H9 (cell line): ENCODE measurements at regions not wholly inside any gene's neighbourhood (a gene's known extent, or its start where the extent isn't known, plus 50 kb on each side); places are given as distances from the start of the nearest gene placed in this dataset.

Experiments used
- DNase-seq: peaks from one replicate; pipeline ENCODE4 v3.0.0-alpha.2; 2017
- H2AFZ ChIP-seq: one replicate; pipeline ENCODE4 v1.6.1; 2013; ENCODE audit warnings: mild to moderate bottlenecking, low read length, control low read depth, moderate library complexity
- H2AK5ac ChIP-seq: 2 replicates; pipeline ENCODE4 v1.6.1; 2013; ENCODE audit warnings: low read length, control low read depth, mixed read lengths; ENCODE audit not compliant: insufficient read length
- H2BK120ac ChIP-seq: one replicate; pipeline ENCODE4 v1.6.1; 2013; ENCODE audit warnings: low read depth, mild to moderate bottlenecking, low read length, control low read depth, inconsistent platforms; ENCODE audit not compliant: poor library complexity, severe bottlenecking
- H2BK12ac ChIP-seq: 2 replicates; pipeline ENCODE4 v1.6.1; 2013; ENCODE audit warnings: low read length, control low read depth, mixed read lengths, low read depth; ENCODE audit not compliant: insufficient read length
- H2BK15ac ChIP-seq: 2 replicates; pipeline ENCODE4 v1.6.1; 2013; ENCODE audit warnings: low read depth, low read length, control low read depth
- H2BK20ac ChIP-seq: one replicate; pipeline ENCODE4 v1.6.1; 2013; ENCODE audit warnings: low read depth, mild to moderate bottlenecking, low read length, control low read depth, inconsistent platforms; ENCODE audit not compliant: poor library complexity, severe bottlenecking
- H2BK5ac ChIP-seq: 2 replicates; pipeline ENCODE4 v1.6.1; 2013; ENCODE audit warnings: low read length, control low read depth, mixed read lengths; ENCODE audit not compliant: insufficient read length
- H3K14ac ChIP-seq: 2 replicates; pipeline ENCODE4 v1.6.1; 2013; ENCODE audit warnings: low read length, control low read depth; ENCODE audit not compliant: insufficient read depth
- H3K18ac ChIP-seq: 2 replicates; pipeline ENCODE4 v1.6.1; 2013; ENCODE audit warnings: low read depth, mild to moderate bottlenecking, mixed read lengths, low read length, control low read depth; ENCODE audit not compliant: insufficient read length
- H3K23ac ChIP-seq: 2 replicates; pipeline ENCODE4 v1.6.1; 2013; ENCODE audit warnings: low read length, control low read depth, mixed read lengths, low read depth; ENCODE audit not compliant: insufficient read length
- H3K23me2 ChIP-seq: 2 replicates; pipeline ENCODE4 v1.6.1; 2013; ENCODE audit warnings: low read depth, mild to moderate bottlenecking, mixed read lengths, low read length, control low read depth; ENCODE audit not compliant: insufficient read length, poor library complexity, severe bottlenecking
- H3K27ac ChIP-seq: 2 replicates; pipeline ENCODE4 v1.5.1; 2013; ENCODE audit warnings: low read length, control low read depth, mixed read lengths, low read depth; ENCODE audit not compliant: insufficient read length
- H3K27me3 ChIP-seq: 2 replicates; pipeline ENCODE4 v1.6.1; 2013; ENCODE audit warnings: low read length, control low read depth, inconsistent platforms; ENCODE audit not compliant: insufficient read depth
- H3K4ac ChIP-seq: 2 replicates; pipeline ENCODE4 v1.6.1; 2013; ENCODE audit warnings: low read depth, mild to moderate bottlenecking, control low read depth, inconsistent platforms, low read length, moderate library complexity
- H3K4me1 ChIP-seq: 2 replicates; pipeline ENCODE4 v1.6.1; 2013; ENCODE audit warnings: low read length, control low read depth, inconsistent platforms; ENCODE audit not compliant: insufficient read depth
- H3K4me2 ChIP-seq: 2 replicates; pipeline ENCODE4 v1.6.1; 2013; ENCODE audit warnings: low read length, control low read depth, mixed read lengths; ENCODE audit not compliant: insufficient read length, insufficient read depth
- H3K56ac ChIP-seq: 2 replicates; pipeline ENCODE4 v1.6.1; 2013; ENCODE audit warnings: low read depth, mild to moderate bottlenecking, mixed read lengths, low read length, control low read depth; ENCODE audit not compliant: insufficient read length
- H3K79me1 ChIP-seq: 2 replicates; pipeline ENCODE4 v1.6.1; 2013; ENCODE audit warnings: low read depth, mild to moderate bottlenecking, moderate library complexity, low read length, control low read depth, inconsistent platforms; ENCODE audit not compliant: insufficient read depth, poor library complexity, severe bottlenecking
- H3K79me2 ChIP-seq: 2 replicates; pipeline ENCODE4 v1.6.1; 2013; ENCODE audit warnings: low read length, control low read depth, inconsistent platforms; ENCODE audit not compliant: insufficient read depth
- H3K9ac ChIP-seq: 2 replicates; pipeline ENCODE4 v1.6.1; 2013; ENCODE audit warnings: low read length, control low read depth, mixed read lengths; ENCODE audit not compliant: insufficient read length; ENCODE audit errors: extremely low read depth
- H3K9me3 ChIP-seq: one replicate; pipeline ENCODE4 v1.6.1; 2013; ENCODE audit warnings: low read depth, low read length, inconsistent platforms; ENCODE audit not compliant: control insufficient read depth
- H3T11ph ChIP-seq: one replicate; pipeline ENCODE4 v1.6.1; 2013; ENCODE audit warnings: mild to moderate bottlenecking, low read length, control low read depth, inconsistent platforms
- H4K20me1 ChIP-seq: one replicate; pipeline ENCODE4 v1.6.1; 2013; ENCODE audit not compliant: control insufficient read depth, insufficient read length, insufficient read depth
- H4K5ac ChIP-seq: 2 replicates; pipeline ENCODE4 v1.6.1; 2013; ENCODE audit warnings: low read depth, mild to moderate bottlenecking, mixed read lengths, low read length, control low read depth; ENCODE audit not compliant: insufficient read length
- H4K8ac ChIP-seq: replicated peaks from 2 replicates; pipeline ENCODE4 v1.6.1; 2013; ENCODE audit warnings: low read length, control low read depth, mixed read lengths, low read depth; ENCODE audit not compliant: insufficient read length
- H4K91ac ChIP-seq: 2 replicates; pipeline ENCODE4 v1.6.1; 2013; ENCODE audit warnings: low read depth, mild to moderate bottlenecking, moderate library complexity, mixed read lengths, low read length, control low read depth; ENCODE audit not compliant: insufficient read length
- H3K27ac Mint-ChIP-seq, 3 experiments: 2 replicates in 2 of 3; 3 replicates in 1 of 3; pipeline ENCODE4 v1.8.0; 2020 to 2021; ENCODE audit warnings: mixed read lengths in 3 of 3, mild to moderate bottlenecking in 1 of 3, moderate library complexity in 1 of 3
- H3K27me3 Mint-ChIP-seq: 2 replicates; pipeline ENCODE4 v1.8.0; 2021; ENCODE audit warnings: low read depth, mild to moderate bottlenecking, moderate library complexity, mixed read lengths
- H3K36me3 Mint-ChIP-seq, 3 experiments: 2 replicates in 2 of 3; 3 replicates in 1 of 3; pipeline ENCODE4 v1.8.0; 2020 to 2021; ENCODE audit warnings: low read depth in 3 of 3, mixed read lengths in 3 of 3; ENCODE audit not compliant: insufficient read depth in 1 of 3
- H3K4me1 Mint-ChIP-seq, 2 experiments: 2 replicates each; pipeline ENCODE4 v1.8.0; 2020; ENCODE audit warnings: mixed read lengths in 2 of 2
- H3K4me3 Mint-ChIP-seq, 2 experiments: 2 replicates in 1 of 2; 3 replicates in 1 of 2; pipeline ENCODE4 v1.8.0; 2020 to 2021; ENCODE audit warnings: mild to moderate bottlenecking in 2 of 2, mixed read lengths in 2 of 2, moderate library complexity in 1 of 2
- H3K9me3 Mint-ChIP-seq, 2 experiments: 2 replicates in 1 of 2; 3 replicates in 1 of 2; pipeline ENCODE4 v1.8.0; 2020; ENCODE audit warnings: mild to moderate bottlenecking in 2 of 2, mixed read lengths in 2 of 2, moderate library complexity in 1 of 2
- WGBS: extraction: QIAGEN DNeasy Blood & Tissue Kit; methylation state at CpG from one replicate; pipeline ENCODE4 v1.1.7; 2013; ENCODE audit warnings: missing lambda C conversion rate, low lambda C conversion rate, mixed read lengths; ENCODE audit not compliant: insufficient read length; ENCODE audit errors: extremely low coverage; 5-methylcytosine and 5-hydroxymethylcytosine counted together
- TF ChIP-seq, protein P1 (sequence below): fragments of 200-600 bp; sonication (generic); conservative IDR thresholded peaks from 3 replicates; pipeline ENCODE4 v1.8.0; 2021; ENCODE audit warnings: antibody characterized with exemption, mild to moderate bottlenecking

DNA sequence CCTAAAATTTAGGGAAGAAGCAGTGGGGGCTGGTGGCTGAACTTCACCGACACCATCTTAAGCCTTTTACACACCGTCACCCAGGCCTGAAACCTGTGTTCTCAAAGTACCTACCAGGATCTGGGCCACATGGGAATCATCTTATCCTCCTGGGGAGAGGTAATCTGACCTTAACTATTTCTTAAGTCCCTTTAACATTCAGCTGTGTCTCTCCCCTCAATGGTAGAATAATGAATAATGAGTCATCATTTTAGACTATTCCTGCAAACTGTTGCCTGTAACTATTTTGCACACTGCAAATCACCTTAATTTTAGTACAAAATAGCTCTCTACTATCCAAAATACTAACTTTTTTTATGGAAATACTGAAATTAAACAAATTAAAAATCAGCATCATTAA lies 149.4 kb upstream of the KLF7 start:
- H3K79me2 ChIP-seq = no peaks in the 10 kb centered on the region
- H3K56ac ChIP-seq = no peak overlapping the region
- no peak overlapping the region for H3K27ac ChIP-seq
- no peak overlapping the region for H2AK5ac ChIP-seq
- H2BK5ac ChIP-seq = no peak overlapping the region
- TF ChIP-seq, protein P1, sequence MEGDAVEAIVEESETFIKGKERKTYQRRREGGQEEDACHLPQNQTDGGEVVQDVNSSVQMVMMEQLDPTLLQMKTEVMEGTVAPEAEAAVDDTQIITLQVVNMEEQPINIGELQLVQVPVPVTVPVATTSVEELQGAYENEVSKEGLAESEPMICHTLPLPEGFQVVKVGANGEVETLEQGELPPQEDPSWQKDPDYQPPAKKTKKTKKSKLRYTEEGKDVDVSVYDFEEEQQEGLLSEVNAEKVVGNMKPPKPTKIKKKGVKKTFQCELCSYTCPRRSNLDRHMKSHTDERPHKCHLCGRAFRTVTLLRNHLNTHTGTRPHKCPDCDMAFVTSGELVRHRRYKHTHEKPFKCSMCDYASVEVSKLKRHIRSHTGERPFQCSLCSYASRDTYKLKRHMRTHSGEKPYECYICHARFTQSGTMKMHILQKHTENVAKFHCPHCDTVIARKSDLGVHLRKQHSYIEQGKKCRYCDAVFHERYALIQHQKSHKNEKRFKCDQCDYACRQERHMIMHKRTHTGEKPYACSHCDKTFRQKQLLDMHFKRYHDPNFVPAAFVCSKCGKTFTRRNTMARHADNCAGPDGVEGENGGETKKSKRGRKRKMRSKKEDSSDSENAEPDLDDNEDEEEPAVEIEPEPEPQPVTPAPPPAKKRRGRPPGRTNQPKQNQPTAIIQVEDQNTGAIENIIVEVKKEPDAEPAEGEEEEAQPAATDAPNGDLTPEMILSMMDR = no peak
- H3K27ac Mint-ChIP-seq = no peak overlapping the region
- H2BK15ac ChIP-seq = no peak overlapping the region
- no peak overlapping the region for H2BK12ac ChIP-seq
- no peak overlapping the region for H3K4me3 Mint-ChIP-seq
- no peak overlapping the region for H3K4me2 ChIP-seq
- no peak overlapping the region for H4K91ac ChIP-seq
- WGBS = no CpG with 5 or more reads among the region's 2 CpGs
- no peak overlapping the region for H3K18ac ChIP-seq
- no peak overlapping the region for H2AFZ ChIP-seq
- H3K9ac ChIP-seq = no peak overlapping the region
- no peaks in the 10 kb centered on the region for H3K27me3 ChIP-seq
- no peak overlapping the region for H2BK120ac ChIP-seq
- no peaks in the 10 kb centered on the region for H3K79me1 ChIP-seq
- H4K20me1 ChIP-seq = no peaks in the 10 kb centered on the region
- no peak overlapping the region for H3T11ph ChIP-seq
- no peak overlapping the region for H3K23ac ChIP-seq
- no peaks in the 10 kb centered on the region for H3K36me3 Mint-ChIP-seq
- H3K4ac ChIP-seq = no peak overlapping the region
- H3K9me3 ChIP-seq = no peaks in the 10 kb centered on the region
- peaks cover 10 to 11% of the 10 kb centered on the region in 2 experiments for H3K4me1 Mint-ChIP-seq
- no peak overlapping the region for H3K14ac ChIP-seq
- DNase-seq = no peak
- no peaks in the 10 kb centered on the region for H3K27me3 Mint-ChIP-seq
- H3K4me1 ChIP-seq = peaks cover 2% of the 10 kb centered on the region; the same call in 1 of the 2 replicates
- no peak overlapping the region for H4K5ac ChIP-seq
- no peaks in the 10 kb centered on the region; a peak in 1 of 5 replicates for H3K9me3 Mint-ChIP-seq
- no peak overlapping the region for H4K8ac ChIP-seq
- no peaks in the 10 kb centered on the region for H3K23me2 ChIP-seq
- H2BK20ac ChIP-seq = no peak overlapping the region
